Neural progenitor cell (in vitro differentiated cells): ENCODE measurements at regions not wholly inside any gene's neighbourhood (a gene's known extent, or its start where the extent isn't known, plus 50 kb on each side); places are given as distances from the start of the nearest gene placed in this dataset.

Experiments
- DNase-seq: peaks from one replicate; pipeline ENCODE4 v3.0.0-alpha.2; 2016; ENCODE audit warnings: low spot score
- H2AFZ ChIP-seq: fragments of 200-600 bp; sonication (generic); replicated peaks from 2 replicates; pipeline ENCODE4 v1.6.1; 2016; ENCODE audit warnings: antibody characterized with exemption
- H3F3A ChIP-seq: fragments of 200-600 bp; sonication (generic); 2 replicates; pipeline ENCODE4 v1.6.1; 2016; ENCODE audit warnings: antibody characterized with exemption, low read depth
- H3K27ac ChIP-seq: fragments of 200-600 bp; sonication (generic); 2 replicates; pipeline ENCODE4 v1.5.1; 2016; ENCODE audit warnings: mild to moderate bottlenecking
- H3K27me3 ChIP-seq: fragments of 200-600 bp; sonication (generic); 2 replicates; pipeline ENCODE4 v1.6.1; 2016; ENCODE audit warnings: mild to moderate bottlenecking, moderate library complexity
- H3K36me3 ChIP-seq: fragments of 200-600 bp; sonication (generic); 2 replicates; pipeline ENCODE4 v1.5.1; 2016
- H3K4me1 ChIP-seq: fragments of 200-600 bp; sonication (generic); 2 replicates; pipeline ENCODE4 v1.6.1; 2016; ENCODE audit warnings: mixed run types
- H3K4me2 ChIP-seq: fragments of 200-600 bp; sonication (generic); 2 replicates; pipeline ENCODE4 v1.6.1; 2016
- H3K4me3 ChIP-seq: fragments of 200-600 bp; sonication (generic); 2 replicates; pipeline ENCODE4 v1.5.1; 2016
- H3K79me2 ChIP-seq: fragments of 200-600 bp; sonication (generic); 2 replicates; pipeline ENCODE4 v1.6.1; 2016; ENCODE audit warnings: low read depth
- H3K9ac ChIP-seq: fragments of 200-600 bp; sonication (generic); 2 replicates; pipeline ENCODE4 v1.6.1; 2016
- H3K9me3 ChIP-seq: fragments of 200-600 bp; sonication (generic); 2 replicates; pipeline ENCODE4 v1.5.1; 2016; ENCODE audit warnings: low read depth
- H4K20me1 ChIP-seq: fragments of 200-600 bp; sonication (generic); 2 replicates; pipeline ENCODE4 v1.6.1; 2016; ENCODE audit warnings: low read depth
- H3K27ac Mint-ChIP-seq: 3 replicates; pipeline ENCODE4 v1.8.0; 2021; ENCODE audit warnings: mixed read lengths
- H3K27me3 Mint-ChIP-seq: 2 replicates; pipeline ENCODE4 v1.8.0; 2022; ENCODE audit warnings: low read depth, mild to moderate bottlenecking, inconsistent platforms, moderate library complexity, mixed read lengths; ENCODE audit not compliant: insufficient read depth
- H3K36me3 Mint-ChIP-seq: 3 replicates; pipeline ENCODE4 v1.8.0; 2021; ENCODE audit warnings: mixed read lengths
- H3K4me1 Mint-ChIP-seq: 3 replicates; pipeline ENCODE4 v1.8.0; 2021; ENCODE audit warnings: mixed read lengths
- H3K4me3 Mint-ChIP-seq: 3 replicates; pipeline ENCODE4 v1.8.0; 2021; ENCODE audit warnings: mild to moderate bottlenecking, moderate library complexity, mixed read lengths
- H3K9me3 Mint-ChIP-seq: 3 replicates; pipeline ENCODE4 v1.8.0; 2020; ENCODE audit warnings: mixed read lengths
- EZH2 ChIP-seq: fragments of 200-600 bp; sonication (generic); IDR thresholded peaks from 2 replicates; pipeline ENCODE4 v1.6.1; 2017; ENCODE audit warnings: antibody characterized with exemption, mild to moderate bottlenecking, moderate library complexity
- EZH2phosphoT487 ChIP-seq: fragments of 200-600 bp; sonication (generic); IDR thresholded peaks from 2 replicates; pipeline ENCODE4 v1.6.1; 2017; ENCODE audit warnings: antibody characterized with exemption
- TF ChIP-seq, protein P1 (sequence below): fragments of 200-600 bp; sonication (generic); IDR thresholded peaks from 2 replicates; pipeline ENCODE4 v1.5.1; 2017; ENCODE audit warnings: antibody characterized with exemption, mild to moderate bottlenecking

GRCh38 chr5:123752552-123753179 is 240.7 kb downstream of the CSNK1G3 start:
- H3K27me3 Mint-ChIP-seq: no peaks in the 10 kb centered on the region
- peak overlapping the region; percentile 97 for H3K27ac Mint-ChIP-seq
- no peaks in the 10 kb centered on the region for H3K36me3 Mint-ChIP-seq
- H3K4me3 Mint-ChIP-seq: no peak overlapping the region
- Histone ChIP-seq H3K9ac (no peak overlapping the region), H4K20me1 (no peaks in the 10 kb centered on the region), H3K79me2 (no peaks in the 10 kb centered on the region), H2AFZ (no peak overlapping the region), H3K36me3 (no peaks in the 10 kb centered on the region), H3K27ac (no peak overlapping the region), H3K4me3 (no peak overlapping the region), H3K4me2 (no peak overlapping the region), H3K9me3 (no peaks in the 10 kb centered on the region), H3K4me1 (peaks cover 28% of the 10 kb centered on the region), H3K27me3 (no peaks in the 10 kb centered on the region), H3F3A (peaks cover 8% of the 10 kb centered on the region)
- H3K9me3 Mint-ChIP-seq: no peaks in the 10 kb centered on the region
- peaks cover 63% of the 10 kb centered on the region for H3K4me1 Mint-ChIP-seq
- DNase-seq: no peak
- TF ChIP-seq EZH2phosphoT487: no peak

- Histone ChIP-seq H3K79me2 (no peaks in the 10 kb centered on the region), H3K36me3 (no peaks in the 10 kb centered on the region), H4K20me1 (no peaks in the 10 kb centered on the region), H3K4me2 (no peak overlapping the region), H3K9ac (no peak overlapping the region), H3K9me3 (no peaks in the 10 kb centered on the region), H3K27me3 (no peaks in the 10 kb centered on the region), H3K4me1 (peaks cover 33% of the 10 kb centered on the region), H2AFZ (no peak overlapping the region), H3F3A (peaks cover 8% of the 10 kb centered on the region), H3K4me3 (no peak overlapping the region), H3K27ac (no peak overlapping the region)
- H3K4me3 Mint-ChIP-seq: no peak overlapping the region
- H3K36me3 Mint-ChIP-seq: no peaks in the 10 kb centered on the region
- H3K27me3 Mint-ChIP-seq: no peaks in the 10 kb centered on the region
- H3K27ac Mint-ChIP-seq: peak overlapping the region; percentile 70
- H3K4me1 Mint-ChIP-seq: peaks cover 64% of the 10 kb centered on the region
- no peaks in the 10 kb centered on the region for H3K9me3 Mint-ChIP-seq
- no peak for TF ChIP-seq EZH2phosphoT487
- TF ChIP-seq EZH2: no peak
- TF ChIP-seq, protein P1, sequence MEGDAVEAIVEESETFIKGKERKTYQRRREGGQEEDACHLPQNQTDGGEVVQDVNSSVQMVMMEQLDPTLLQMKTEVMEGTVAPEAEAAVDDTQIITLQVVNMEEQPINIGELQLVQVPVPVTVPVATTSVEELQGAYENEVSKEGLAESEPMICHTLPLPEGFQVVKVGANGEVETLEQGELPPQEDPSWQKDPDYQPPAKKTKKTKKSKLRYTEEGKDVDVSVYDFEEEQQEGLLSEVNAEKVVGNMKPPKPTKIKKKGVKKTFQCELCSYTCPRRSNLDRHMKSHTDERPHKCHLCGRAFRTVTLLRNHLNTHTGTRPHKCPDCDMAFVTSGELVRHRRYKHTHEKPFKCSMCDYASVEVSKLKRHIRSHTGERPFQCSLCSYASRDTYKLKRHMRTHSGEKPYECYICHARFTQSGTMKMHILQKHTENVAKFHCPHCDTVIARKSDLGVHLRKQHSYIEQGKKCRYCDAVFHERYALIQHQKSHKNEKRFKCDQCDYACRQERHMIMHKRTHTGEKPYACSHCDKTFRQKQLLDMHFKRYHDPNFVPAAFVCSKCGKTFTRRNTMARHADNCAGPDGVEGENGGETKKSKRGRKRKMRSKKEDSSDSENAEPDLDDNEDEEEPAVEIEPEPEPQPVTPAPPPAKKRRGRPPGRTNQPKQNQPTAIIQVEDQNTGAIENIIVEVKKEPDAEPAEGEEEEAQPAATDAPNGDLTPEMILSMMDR: no peak
- no peak for DNase-seq
These were observed 239.7 kb downstream of the CSNK1G3 start for GRCh38 chr5:123751670-123752069.

GRCh38 chr5:123748239-123748638 is 236.3 kb downstream of the CSNK1G3 start:
- Histone ChIP-seq H3K4me1 (peaks cover 9% of the 10 kb centered on the region), H3F3A (peaks cover 8% of the 10 kb centered on the region), H3K79me2 (no peaks in the 10 kb centered on the region), H3K9ac (no peak overlapping the region), H3K4me2 (no peak overlapping the region), H3K27me3 (no peaks in the 10 kb centered on the region), H3K4me3 (no peak overlapping the region), H2AFZ (no peak overlapping the region), H3K9me3 (no peaks in the 10 kb centered on the region), H4K20me1 (no peaks in the 10 kb centered on the region), H3K27ac (no peak overlapping the region), H3K36me3 (no peaks in the 10 kb centered on the region)
- H3K4me1 Mint-ChIP-seq: peaks cover 49% of the 10 kb centered on the region
- no peaks in the 10 kb centered on the region for H3K27me3 Mint-ChIP-seq
- TF ChIP-seq, protein P1: no peak
- no peak for TF ChIP-seq EZH2
- TF ChIP-seq EZH2phosphoT487: no peak
- no peak for DNase-seq
- peak overlapping the region; percentile 25 for H3K27ac Mint-ChIP-seq
- peaks cover 3% of the 10 kb centered on the region for H3K9me3 Mint-ChIP-seq
- H3K36me3 Mint-ChIP-seq: no peaks in the 10 kb centered on the region
- H3K4me3 Mint-ChIP-seq: no peak overlapping the region

DNA sequence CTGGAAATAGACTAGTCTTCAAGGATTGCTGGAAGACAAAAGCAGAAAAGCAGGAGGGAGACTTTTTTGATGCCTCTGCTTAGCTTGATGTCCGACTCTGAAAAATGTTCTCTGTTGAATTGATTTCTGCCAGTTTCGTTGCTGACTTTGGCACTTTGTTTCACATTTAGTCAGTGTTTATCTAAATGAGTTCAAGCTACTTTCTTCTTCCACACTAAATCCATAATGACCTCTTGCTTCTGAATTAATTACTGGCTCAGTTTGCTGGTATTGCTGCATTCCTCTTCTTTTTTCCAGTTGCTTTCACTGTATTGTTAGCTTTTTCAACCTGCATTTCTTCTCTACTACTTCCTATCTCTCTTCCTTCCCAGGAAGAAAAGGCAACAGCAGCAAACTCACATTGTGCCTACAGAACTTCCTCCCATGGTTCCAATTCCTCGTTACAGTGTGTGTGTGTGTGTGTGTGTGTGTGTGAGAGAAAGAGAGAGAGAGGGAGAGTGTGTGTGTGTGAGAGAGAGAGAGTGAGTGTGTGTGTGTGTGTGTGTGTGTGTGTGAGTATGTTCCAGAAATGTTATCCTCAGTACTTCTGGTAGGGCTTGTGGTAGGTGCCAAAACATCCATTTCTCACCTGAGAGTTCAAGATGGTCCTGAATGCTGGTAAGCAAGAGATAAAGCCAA is 234.8 kb downstream of the CSNK1G3 start:
- Histone ChIP-seq H3K4me2 (no peak overlapping the region), H3K4me3 (no peak overlapping the region), H3F3A (peaks cover 8% of the 10 kb centered on the region), H3K36me3 (no peaks in the 10 kb centered on the region), H4K20me1 (no peaks in the 10 kb centered on the region), H3K27ac (no peak overlapping the region), H3K9ac (no peak overlapping the region), H3K27me3 (no peaks in the 10 kb centered on the region), H2AFZ (peak overlapping the region; percentile 93), H3K4me1 (peaks cover 9% of the 10 kb centered on the region), H3K9me3 (no peaks in the 10 kb centered on the region), H3K79me2 (no peaks in the 10 kb centered on the region)
- peak overlapping the region; percentile 62 for H3K27ac Mint-ChIP-seq
- no peaks in the 10 kb centered on the region for H3K27me3 Mint-ChIP-seq
- H3K4me3 Mint-ChIP-seq: no peak overlapping the region
- peaks cover 36% of the 10 kb centered on the region for H3K4me1 Mint-ChIP-seq
- DNase-seq: no peak
- H3K9me3 Mint-ChIP-seq: peaks cover 5% of the 10 kb centered on the region
- TF ChIP-seq EZH2 (no peak), EZH2phosphoT487 (no peak)
- TF ChIP-seq, protein P1: no peak
- H3K36me3 Mint-ChIP-seq: no peaks in the 10 kb centered on the region
